HG03039 (cell line): ENCODE measurements at regions not wholly inside any gene's neighbourhood (a gene's known extent, or its start where the extent isn't known, plus 50 kb on each side); places are given as distances from the start of the nearest gene placed in this dataset.
"Not testable (repeated sequence)": the region's sequence is repeated elsewhere in the genome, so short reads cannot be mapped to it uniquely, and the experiment has no call there.

Source experiments
- ATAC-seq: cut with Tn5 transposase; IDR thresholded peaks from one replicate; pipeline ENCODE4 v1.9.1; 2021; ENCODE audit warnings: mild to moderate bottlenecking, moderate library complexity; ENCODE audit not compliant: unreplicated experiment

DNA sequence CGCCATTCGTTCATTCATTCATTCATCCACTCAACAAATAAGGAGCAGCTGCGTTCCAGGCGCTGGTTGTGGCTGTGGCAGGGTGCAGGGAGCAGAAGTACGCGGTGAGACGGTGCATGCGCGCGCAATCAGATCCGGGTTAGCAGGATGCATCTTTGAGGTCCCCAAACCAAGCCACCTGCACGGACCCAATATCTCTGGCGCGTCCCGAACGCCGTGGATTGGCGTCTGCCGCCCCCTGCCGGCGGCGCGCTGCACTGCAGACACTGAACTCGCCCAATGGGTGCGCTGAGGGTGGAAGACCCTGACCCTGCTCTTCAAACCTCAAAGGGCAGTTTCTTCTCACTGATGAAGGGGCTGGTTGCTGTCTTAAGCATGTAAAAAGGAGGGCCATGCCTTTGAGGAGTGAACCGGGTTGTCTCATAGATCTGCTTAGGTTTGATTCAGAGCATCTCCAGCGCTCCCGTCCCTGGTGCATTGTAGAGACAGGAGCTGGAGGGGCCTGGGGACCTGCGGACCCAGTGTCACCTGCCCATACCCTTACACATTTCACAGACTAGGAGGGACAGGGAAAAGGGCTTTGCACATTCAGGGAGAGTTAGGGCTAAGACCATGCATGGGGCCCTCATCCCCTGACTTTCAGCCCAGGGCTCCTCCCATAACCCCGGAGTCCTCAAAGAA, 102.5 kb downstream of the RAMP3 start:
- peak; percentile 53 for ATAC-seq

DNA sequence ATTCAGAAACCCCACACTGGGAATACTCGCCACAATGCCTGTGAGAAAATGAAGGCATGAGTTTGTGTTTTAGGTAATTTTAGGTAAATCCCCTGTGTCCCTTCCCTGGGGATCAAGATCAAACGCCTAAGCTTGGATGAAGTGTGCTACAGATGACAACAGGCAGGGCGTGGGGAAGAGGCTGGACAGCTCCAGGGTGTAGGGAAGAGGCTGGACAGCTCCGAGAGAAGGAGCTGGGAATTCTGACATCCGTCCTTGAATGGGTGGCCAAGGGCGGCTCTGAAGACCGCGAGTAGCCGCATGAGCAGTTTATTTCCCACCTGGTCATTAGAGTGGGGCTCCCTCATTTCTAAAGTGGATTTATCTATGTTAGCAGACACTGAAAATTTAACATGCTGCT, 109.7 kb downstream of the RAMP3 start:
- ATAC-seq, result no peak

DNA sequence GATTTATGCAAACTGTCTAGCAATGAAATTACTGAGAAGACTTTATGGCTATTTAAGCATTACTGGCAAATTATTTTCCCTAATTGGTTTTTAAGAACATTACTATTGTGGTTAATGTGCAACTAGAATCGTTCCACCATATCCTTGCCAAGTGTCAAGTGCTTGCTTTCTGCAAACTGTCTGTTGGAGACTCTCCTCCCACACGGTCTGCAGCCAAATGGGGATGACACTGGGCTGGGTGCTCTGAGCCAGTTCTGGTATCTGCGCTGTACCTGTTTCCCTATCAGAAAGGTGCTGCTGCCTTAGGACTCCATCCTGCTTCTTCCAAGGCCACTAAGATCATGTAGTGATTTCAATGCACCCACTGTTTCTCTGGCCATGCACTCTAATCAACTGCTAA, 110.4 kb downstream of the RAMP3 start:
- ATAC-seq, result no peak

DNA sequence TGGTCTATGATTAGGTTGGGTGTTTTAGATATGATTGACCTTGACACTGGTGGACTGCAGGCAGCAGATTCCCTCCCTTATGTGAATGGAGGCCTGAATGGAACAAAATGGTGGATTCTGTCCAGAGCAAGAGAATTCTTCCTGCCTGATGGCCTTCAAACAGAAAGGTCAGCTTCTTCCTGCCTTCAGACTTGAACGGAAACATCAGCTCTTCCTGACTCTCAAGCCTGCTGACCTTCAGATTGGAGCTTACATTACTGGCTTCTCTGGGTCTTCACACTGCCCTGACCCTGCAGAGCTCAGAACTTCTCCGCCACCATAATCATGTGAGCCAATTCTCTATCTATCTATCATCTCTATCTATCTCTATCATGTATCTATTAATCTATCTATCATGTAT, 111.6 kb downstream of the RAMP3 start:
- no peak for ATAC-seq

DNA sequence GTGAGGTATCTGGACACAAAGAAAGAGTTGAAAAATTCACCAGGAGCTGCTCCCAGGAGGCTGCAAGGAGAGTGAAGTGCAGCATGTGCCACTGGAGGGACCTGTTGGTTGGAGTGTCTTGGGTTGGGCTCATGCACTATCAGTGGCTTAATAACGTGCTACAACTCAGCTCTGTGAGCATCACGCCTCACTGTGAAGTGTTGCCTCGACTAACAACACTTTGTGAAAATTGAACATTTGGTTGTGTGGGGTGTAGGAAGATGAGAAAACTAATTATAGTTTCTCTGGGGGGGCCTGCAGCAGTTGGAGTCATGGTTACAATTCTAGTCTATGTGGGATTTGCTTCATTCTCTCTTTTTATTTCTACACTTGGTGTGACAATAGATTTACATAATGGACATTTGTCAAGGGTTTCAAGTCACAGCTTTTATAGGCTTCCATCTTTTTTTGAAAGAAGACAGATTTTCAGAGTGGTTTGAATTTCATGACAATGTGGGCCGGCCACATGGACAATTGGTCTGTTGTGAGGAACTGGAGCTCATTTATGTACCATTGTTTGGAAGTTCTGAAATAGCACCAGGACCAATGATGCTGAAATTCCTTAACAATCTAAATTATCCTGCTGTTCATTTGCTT, 121.3 kb downstream of the RAMP3 start:
- ATAC-seq, result no peak

GRCh38 chr7:45289611-45290010, 132.0 kb downstream of the RAMP3 start:
- not testable (repeated sequence) for ATAC-seq

DNA sequence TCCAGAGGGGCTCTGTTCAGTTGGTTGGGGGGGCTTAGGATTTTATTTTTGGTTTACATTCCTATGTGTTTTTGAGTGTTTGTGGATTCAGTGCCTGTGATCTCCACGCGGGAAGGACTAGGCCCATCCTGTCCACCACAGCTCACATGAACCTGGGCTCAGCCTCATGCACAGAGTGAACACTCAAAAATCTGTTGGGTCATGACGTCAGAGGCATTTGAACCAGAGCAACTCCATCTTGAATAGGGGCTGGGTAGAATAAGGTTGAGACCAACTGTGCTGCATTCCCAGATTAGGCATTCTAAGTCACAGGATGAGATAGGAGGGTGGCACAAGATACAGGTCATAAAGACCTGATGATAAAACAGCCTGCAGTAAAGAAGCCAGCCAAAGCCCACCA, 133.3 kb downstream of the RAMP3 start:
- no peak for ATAC-seq

DNA sequence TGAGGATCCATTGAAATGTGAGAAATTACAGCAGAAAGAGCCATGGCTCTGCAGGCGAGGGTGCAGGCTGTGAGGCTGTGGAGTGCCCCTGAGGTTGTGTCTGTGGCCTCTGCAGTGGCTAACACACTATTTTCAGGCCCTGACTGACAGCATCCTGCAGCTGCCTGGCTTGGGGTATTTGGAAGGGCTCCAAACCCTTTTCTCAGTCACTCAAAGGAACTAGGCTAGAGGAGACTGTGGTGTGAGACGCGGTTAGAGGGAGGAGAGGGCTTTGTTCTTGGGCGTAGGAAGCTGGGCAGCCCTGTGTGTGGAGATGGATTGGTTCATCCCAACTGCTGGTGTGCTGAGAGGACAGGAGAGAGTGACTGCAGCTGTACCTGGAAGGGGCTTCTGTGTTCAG, 134.9 kb downstream of the RAMP3 start:
- ATAC-seq, result no peak

GRCh38 chr7:45293295-45293942, 135.8 kb downstream of the RAMP3 start:
- ATAC-seq, result no peak

- no peak for ATAC-seq
Observed at GRCh38 chr7:45294559-45294958, 137.0 kb downstream of the RAMP3 start.

GRCh38 chr7:45295222-45295621, 137.6 kb downstream of the RAMP3 start:
- no peak for ATAC-seq

GRCh38 chr7:45296748-45297147, 139.2 kb downstream of the RAMP3 start:
- ATAC-seq, result no peak

- no peak for ATAC-seq
Observed at GRCh38 chr7:45306752-45307305, 149.2 kb downstream of the RAMP3 start.

GRCh38 chr7:45311597-45311996, 154.0 kb downstream of the RAMP3 start:
- ATAC-seq, result no peak

- not testable (repeated sequence) for ATAC-seq
Observed at GRCh38 chr7:45315512-45315911, 157.9 kb downstream of the RAMP3 start.

DNA sequence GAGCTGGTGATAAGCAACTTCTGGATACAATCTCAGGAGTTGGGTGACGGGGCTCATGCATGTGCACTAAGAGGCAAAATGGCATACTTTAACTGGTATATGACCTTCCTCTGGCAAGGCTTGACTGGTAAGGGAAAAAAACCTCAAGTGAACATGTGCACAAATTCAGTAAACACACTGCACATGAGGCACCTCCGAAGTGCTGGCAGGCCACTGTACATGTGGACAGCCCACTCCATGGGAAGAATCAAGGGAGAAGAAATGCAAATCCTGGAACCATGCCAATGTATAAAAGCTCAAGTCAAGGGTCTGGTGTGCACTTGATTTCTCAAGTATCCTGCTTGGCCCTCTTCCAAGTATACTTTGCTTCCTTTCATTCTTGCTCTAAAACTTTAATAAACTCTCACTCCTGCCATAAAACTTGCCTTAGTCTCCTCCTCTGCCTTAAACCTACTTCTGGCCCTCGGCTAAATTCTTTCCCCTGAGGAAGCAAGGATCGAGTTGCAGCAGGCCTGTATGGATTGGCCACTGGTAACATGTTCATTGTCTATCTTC, 167.2 kb downstream of the RAMP3 start:
- ATAC-seq, result no peak

GRCh38 chr7:45325378-45325777, 167.8 kb downstream of the RAMP3 start:
- no peak for ATAC-seq

GRCh38 chr7:45328403-45328981, 170.9 kb downstream of the RAMP3 start:
- no peak for ATAC-seq

DNA sequence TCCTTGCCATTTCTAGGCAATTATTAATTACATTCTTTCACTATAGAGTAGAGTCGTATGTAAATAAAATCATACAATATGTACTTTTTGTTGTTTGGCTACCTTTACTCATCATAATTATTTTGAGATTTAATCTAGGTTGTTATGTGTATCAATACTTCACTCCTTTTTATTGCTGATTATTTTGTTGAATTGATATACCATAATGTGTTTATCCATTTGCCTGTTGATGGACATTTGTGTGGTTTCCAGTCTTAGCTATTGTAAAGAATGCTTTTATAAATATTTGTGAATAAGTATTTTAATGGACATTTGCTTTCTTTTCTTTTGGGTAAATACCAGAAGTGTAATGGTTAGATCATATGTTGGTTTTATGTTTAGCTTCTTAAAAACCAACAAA, 174.0 kb downstream of the RAMP3 start:
- ATAC-seq, result no peak

DNA sequence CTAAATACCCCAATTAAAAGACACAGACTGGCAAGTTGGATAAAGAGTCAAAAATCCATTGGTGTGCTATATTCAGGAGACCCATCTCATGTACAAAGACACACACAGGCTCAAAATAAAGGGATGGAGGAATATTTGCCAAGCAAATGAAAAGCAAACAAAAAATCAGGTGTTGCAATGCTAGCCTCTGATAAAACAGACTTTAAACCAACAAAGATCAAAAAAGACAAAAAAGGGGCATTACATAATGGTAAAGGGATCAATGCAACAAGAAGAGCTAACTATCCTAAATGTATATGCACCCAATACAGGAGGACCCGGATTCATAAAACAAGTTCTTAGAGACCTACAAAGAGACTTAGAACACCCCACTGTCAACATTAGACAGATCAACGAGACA, 177.4 kb downstream of the RAMP3 start:
- ATAC-seq, result not testable (repeated sequence)

DNA sequence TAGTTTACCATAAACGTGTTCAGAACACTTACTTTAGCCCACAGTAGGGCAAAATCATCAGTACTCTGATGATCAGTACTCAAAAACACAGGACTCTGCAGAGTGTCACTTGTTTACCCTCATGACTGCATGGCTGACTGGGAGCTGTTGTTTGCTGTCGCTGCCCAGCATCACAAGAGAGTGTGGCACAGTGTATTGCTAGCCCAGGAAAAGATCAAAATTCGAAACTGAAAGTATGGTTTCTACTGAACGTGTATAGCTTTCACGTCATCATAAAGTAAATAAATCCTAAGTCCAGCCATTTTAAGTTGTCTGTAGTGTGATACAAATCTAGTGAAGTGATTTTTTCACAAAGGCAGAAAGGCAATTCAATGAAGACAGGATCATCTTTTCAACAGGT, 184.6 kb downstream of the RAMP3 start:
- ATAC-seq, result no peak
